ENCODE measurements at regions not wholly inside any gene's neighbourhood (a gene's known extent, or its start where the extent isn't known, plus 50 kb on each side); places are given as distances from the start of the nearest gene placed in this dataset.

DNA sequence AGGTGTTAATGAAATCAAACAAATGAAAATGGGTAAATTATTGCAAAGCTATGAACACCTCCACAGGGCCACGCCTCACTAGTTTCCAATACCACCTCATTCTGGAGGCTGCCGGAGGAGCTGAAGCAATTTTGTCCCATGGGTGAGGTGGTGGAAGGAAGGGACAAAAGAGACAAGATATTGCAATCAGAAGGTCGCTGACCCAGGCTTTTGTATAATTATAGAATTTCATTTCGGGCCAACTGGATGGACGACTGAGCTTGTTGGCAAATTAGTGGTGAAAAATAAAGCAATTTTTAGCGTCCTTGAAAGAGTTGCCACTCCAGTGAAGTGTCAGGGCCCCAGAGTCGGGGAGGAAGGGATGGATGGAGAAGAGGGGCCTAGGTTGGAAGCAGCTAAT, 147.9 kb downstream of the CYLD start:
- TF ChIP-seq, protein P1, sequence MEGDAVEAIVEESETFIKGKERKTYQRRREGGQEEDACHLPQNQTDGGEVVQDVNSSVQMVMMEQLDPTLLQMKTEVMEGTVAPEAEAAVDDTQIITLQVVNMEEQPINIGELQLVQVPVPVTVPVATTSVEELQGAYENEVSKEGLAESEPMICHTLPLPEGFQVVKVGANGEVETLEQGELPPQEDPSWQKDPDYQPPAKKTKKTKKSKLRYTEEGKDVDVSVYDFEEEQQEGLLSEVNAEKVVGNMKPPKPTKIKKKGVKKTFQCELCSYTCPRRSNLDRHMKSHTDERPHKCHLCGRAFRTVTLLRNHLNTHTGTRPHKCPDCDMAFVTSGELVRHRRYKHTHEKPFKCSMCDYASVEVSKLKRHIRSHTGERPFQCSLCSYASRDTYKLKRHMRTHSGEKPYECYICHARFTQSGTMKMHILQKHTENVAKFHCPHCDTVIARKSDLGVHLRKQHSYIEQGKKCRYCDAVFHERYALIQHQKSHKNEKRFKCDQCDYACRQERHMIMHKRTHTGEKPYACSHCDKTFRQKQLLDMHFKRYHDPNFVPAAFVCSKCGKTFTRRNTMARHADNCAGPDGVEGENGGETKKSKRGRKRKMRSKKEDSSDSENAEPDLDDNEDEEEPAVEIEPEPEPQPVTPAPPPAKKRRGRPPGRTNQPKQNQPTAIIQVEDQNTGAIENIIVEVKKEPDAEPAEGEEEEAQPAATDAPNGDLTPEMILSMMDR (IDR thresholded peaks at IDR 0.05; ENCODE audit: borderline replicate concordance, extremely low read depth, low read length, poor library complexity, severe bottlenecking), result no peak
- TF ChIP-seq EZH2 (IDR thresholded peaks at IDR 0.05; ENCODE audit: borderline replicate concordance, low read depth, low read length, severe bottlenecking), result no peak

Measured in DND-41 (cell line).